Type B pancreatic cell (in vitro differentiated cells): ENCODE measurements at regions not wholly inside any gene's neighbourhood (a gene's known extent, or its start where the extent isn't known, plus 50 kb on each side); places are given as distances from the start of the nearest gene placed in this dataset.

Source experiments
- DNase-seq: peaks from one replicate; pipeline ENCODE4 v3.0.0; 2021; ENCODE audit warnings: mixed read lengths; ENCODE audit not compliant: unreplicated experiment; ENCODE audit errors: extremely low spot score
- H3K27ac Mint-ChIP-seq: 2 replicates; pipeline ENCODE4 v1.8.0; 2021; ENCODE audit warnings: mild to moderate bottlenecking, mixed read lengths
- H3K27me3 Mint-ChIP-seq: 2 replicates; pipeline ENCODE4 v1.8.0; 2021; ENCODE audit warnings: mixed read lengths
- H3K36me3 Mint-ChIP-seq: 2 replicates; pipeline ENCODE4 v1.8.0; 2021; ENCODE audit warnings: mixed read lengths
- H3K4me1 Mint-ChIP-seq: one replicate; pipeline ENCODE4 v1.8.0; 2021; ENCODE audit warnings: mixed read lengths; ENCODE audit not compliant: unreplicated experiment
- H3K4me3 Mint-ChIP-seq: 2 replicates; pipeline ENCODE4 v1.8.0; 2021; ENCODE audit warnings: mild to moderate bottlenecking, mixed read lengths
- H3K9me3 Mint-ChIP-seq: 2 replicates; pipeline ENCODE4 v1.8.0; 2021; ENCODE audit warnings: mixed read lengths
- CTCF ChIP-seq: fragments of 200-600 bp; sonication (generic); conservative IDR thresholded peaks from 2 replicates; pipeline ENCODE4 v1.5.0; 2021; ENCODE audit warnings: antibody characterized with exemption, mild to moderate bottlenecking

- H3K4me3 Mint-ChIP-seq, result no peak overlapping the region
- H3K27ac Mint-ChIP-seq, result no peak overlapping the region
- H3K9me3 Mint-ChIP-seq, result no peaks in the 10 kb centered on the region
- H3K4me1 Mint-ChIP-seq, result no peaks in the 10 kb centered on the region
- no peaks in the 10 kb centered on the region for H3K36me3 Mint-ChIP-seq
- DNase-seq, result no peak
- TF ChIP-seq CTCF, result no peak
- H3K27me3 Mint-ChIP-seq, result no peaks in the 10 kb centered on the region
Observed at GRCh38 chr6:115729036-115729435, 331.7 kb downstream of the FRK start.

DNA sequence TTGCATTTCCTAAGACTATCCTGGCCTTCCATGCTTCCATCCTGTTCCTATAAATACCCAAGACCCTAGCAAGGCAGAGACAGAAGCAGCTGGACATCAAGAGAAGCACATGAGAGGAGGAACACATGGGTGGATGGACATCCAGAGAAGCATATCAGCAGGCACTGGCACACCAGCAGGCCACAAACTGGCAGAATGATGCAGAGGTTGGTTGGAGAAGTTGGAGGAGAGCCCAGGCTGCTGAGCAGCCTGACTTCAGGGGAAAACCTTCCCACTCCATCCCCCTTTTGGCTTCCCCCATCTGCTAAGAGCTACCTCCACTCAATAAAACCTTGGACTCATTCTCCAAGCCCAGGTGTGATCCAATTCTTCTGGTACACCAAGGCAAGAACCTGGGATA, 332.5 kb downstream of the FRK start:
- TF ChIP-seq CTCF, result no peak
- H3K36me3 Mint-ChIP-seq, result no peaks in the 10 kb centered on the region
- H3K9me3 Mint-ChIP-seq, result no peaks in the 10 kb centered on the region
- H3K27ac Mint-ChIP-seq, result no peak overlapping the region
- no peak for DNase-seq
- no peak overlapping the region for H3K4me3 Mint-ChIP-seq
- no peaks in the 10 kb centered on the region for H3K4me1 Mint-ChIP-seq
- no peaks in the 10 kb centered on the region for H3K27me3 Mint-ChIP-seq

- H3K36me3 Mint-ChIP-seq, result no peaks in the 10 kb centered on the region
- H3K4me3 Mint-ChIP-seq, result no peak overlapping the region
- TF ChIP-seq CTCF, result no peak
- H3K9me3 Mint-ChIP-seq, result no peaks in the 10 kb centered on the region
- no peaks in the 10 kb centered on the region for H3K4me1 Mint-ChIP-seq
- no peak overlapping the region for H3K27ac Mint-ChIP-seq
- no peak for DNase-seq
- H3K27me3 Mint-ChIP-seq, result no peaks in the 10 kb centered on the region
Observed at GRCh38 chr6:115721564-115721963, 339.1 kb downstream of the FRK start.

- Mint-ChIP-seq H3K4me1 (no peaks in the 10 kb centered on the region), H3K4me3 (no peak overlapping the region), H3K9me3 (no peaks in the 10 kb centered on the region), H3K27ac (no peak overlapping the region), H3K27me3 (no peaks in the 10 kb centered on the region), H3K36me3 (no peaks in the 10 kb centered on the region)
- DNase-seq, result no peak
- no peak for TF ChIP-seq CTCF
Observed at GRCh38 chr6:115720900-115721299, 339.8 kb downstream of the FRK start.

DNA sequence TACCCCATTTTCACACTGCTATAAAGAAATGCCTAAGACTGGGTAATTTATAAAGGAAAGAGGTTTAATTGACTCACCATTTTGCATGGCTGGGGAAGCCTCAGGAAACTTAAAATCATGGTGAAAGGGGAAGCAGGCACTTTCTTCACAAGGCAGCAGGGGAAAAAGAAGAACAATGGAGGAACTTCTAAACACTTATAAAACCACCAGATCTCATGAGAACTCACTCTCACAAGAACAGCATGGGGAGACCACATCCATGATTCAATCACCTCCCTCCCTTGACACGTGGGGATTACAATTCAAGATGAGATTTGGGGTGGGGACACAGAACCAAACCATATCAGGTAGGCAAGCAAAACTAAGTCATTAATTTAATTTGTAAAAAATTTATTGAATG, 343.2 kb downstream of the FRK start:
- no peak overlapping the region for H3K4me3 Mint-ChIP-seq
- no peaks in the 10 kb centered on the region for H3K36me3 Mint-ChIP-seq
- H3K4me1 Mint-ChIP-seq, result no peaks in the 10 kb centered on the region
- peaks cover 6% of the 10 kb centered on the region for H3K27me3 Mint-ChIP-seq
- no peaks in the 10 kb centered on the region for H3K9me3 Mint-ChIP-seq
- no peak for DNase-seq
- TF ChIP-seq CTCF, result no peak
- no peak overlapping the region for H3K27ac Mint-ChIP-seq

- DNase-seq, result no peak
- H3K9me3 Mint-ChIP-seq, result no peaks in the 10 kb centered on the region
Observed at GRCh38 chr6:115717062-115717461, 343.6 kb downstream of the FRK start.

More at GRCh38 chr6:115717062-115717461, 343.6 kb downstream of the FRK start:
- no peak overlapping the region for H3K27ac Mint-ChIP-seq
- H3K4me1 Mint-ChIP-seq, result no peaks in the 10 kb centered on the region
- H3K27me3 Mint-ChIP-seq, result peaks cover 10% of the 10 kb centered on the region
- TF ChIP-seq CTCF, result no peak
- no peak overlapping the region for H3K4me3 Mint-ChIP-seq
- no peaks in the 10 kb centered on the region for H3K36me3 Mint-ChIP-seq
